ENCODE measurements at regions not wholly inside any gene's neighbourhood (a gene's known extent, or its start where the extent isn't known, plus 50 kb on each side); places are given as distances from the start of the nearest gene placed in this dataset.

DNA sequence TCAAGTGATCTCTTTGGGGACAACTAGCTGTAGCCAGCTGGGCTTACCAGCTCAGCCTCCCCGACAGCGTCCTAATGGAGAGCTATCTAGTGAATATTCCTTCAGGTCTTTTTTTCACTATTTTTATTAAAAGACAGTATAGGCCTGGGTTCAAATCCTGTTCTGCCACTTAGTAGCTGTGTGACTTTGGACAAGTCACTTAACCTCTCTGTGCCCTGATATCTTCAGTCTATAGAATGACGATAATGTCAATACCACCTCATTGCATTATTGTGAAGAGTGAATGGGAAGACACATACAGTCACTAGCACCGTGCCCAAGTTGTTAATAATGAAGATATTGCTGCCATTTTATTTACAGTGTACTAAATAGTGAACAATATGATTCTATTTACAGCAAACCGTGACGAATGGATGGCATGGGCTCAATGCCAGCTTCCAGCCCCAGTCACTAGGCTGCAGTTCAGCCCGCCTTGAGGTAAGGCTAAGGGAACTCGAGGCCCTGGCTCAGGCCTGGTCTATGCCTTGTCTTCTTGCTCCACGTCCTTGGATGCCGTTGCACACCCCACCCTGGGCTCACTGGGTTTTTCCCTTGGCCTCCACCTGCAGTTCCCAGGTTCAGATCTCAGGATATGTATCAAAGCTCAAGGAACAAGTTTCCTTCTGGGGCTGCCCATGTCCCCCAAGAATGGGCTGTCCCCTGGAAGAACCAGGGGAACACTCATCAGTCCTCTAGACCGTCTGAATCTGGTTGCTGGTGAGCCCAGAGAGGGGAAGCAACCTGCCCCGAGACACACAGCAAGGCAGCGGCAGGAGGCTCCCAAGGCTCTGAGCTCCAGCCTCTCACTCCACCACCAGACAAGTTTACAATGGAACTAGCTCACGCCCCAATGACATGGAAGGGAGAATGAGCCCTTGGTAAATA lies 95.4 kb upstream of the TNRC6C start:
- DNase-seq (ENCODE audit: low read depth in 1 of 2, low spot score in 1 of 2) = no peak
- no peak for TF ChIP-seq JUND (IDR thresholded peaks at IDR 0.05; ENCODE audit: low read depth)
- in situ Hi-C loops (cut with HindIII; ENCODE audit: low pct_unique_long_range_greater_than_20kb, low sequenced_read_pairs) = no loop called here

DNA sequence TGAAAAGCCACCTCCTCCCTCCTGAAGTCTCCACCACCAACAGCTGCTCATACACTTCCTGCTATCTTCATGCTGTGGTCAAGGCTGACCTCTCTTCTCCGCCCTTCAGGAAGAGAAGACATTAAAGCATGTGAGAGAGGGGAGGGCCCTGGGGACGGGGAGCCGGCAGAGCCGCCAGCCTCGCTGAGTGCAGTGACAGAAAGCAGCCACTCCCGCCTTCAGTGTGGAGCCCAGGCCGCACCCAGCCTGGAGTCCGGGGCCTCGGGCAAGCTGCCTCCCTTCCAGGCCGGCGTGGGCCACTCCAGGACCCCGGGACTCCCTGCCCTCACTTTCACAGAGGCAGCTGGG lies 94.7 kb upstream of the TNRC6C start:
- no peak for TF ChIP-seq JUND (IDR thresholded peaks at IDR 0.05; ENCODE audit: low read depth)
- in situ Hi-C loops (cut with HindIII; ENCODE audit: low pct_unique_long_range_greater_than_20kb, low sequenced_read_pairs) = no loop called here
- DNase-seq (ENCODE audit: low read depth in 1 of 2, low spot score in 1 of 2) = no peak

DNA sequence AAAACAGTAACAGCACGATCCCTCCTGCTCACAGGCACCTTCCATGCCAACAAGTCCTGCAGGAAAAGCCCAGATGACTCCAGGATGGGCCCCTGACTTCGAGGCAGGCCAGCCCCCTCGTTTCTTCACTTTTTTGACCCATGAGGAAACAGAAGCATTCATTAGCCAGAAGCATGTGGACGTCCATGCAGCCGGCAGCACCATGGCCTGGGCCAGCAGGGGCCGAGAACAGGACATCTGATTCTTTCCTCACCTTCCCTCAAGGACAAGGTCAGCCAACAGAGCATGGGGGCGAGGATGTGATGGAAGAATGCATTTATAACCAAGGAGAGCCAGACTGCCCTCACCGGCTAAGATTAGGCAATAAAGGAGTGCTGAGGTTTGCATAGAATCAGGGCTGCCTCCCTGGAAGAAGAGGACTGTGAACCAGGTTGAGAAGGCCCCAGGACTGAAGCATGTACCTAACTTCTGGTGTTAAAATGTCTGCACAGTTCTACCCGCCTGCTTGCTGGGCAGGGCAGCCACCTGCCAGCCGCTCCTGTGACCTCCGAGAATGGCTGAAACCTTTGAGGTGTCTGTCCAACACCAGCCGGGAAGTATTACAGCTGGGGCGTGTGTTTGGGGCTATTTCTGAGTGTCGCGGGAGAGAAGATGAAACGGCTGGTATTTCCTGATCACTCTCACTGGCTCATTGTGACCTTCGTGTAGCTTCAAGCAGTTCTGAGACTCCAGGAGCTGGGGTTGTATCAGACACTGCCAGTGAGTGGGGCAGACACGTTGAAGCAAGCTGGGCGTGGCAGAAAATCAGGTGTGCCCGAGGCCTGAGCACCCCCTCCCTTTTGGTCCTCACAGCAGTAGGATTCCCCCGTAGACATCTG lies 94.0 kb upstream of the TNRC6C start:
- in situ Hi-C loops (cut with HindIII; ENCODE audit: low pct_unique_long_range_greater_than_20kb, low sequenced_read_pairs) = no loop called here
- no peak for DNase-seq (ENCODE audit: low read depth in 1 of 2, low spot score in 1 of 2)
- no peak for TF ChIP-seq JUND (IDR thresholded peaks at IDR 0.05; ENCODE audit: low read depth)

DNA sequence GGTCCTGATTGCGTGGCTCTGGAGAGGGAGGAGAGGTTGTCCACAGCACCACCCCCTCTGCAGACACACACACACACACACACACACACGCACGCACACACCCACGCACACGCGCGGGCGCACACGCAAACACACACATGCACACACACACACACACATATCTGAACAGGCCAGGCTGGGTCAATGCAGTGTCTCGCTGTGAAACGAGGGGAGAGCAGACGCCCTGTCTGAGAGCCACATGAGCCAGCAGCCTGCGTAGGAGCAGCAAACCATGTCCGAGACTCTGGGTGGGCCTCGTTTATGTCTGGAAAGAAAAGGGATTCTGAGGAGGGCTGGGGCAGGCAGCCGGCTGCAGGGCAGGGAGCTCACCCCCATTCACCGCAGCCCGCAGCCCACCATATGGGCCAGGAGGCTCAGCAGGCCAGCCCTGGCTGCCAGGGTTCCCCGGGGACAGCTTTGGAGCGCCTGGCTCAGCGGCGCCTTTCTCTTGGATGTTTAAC lies 93.3 kb upstream of the TNRC6C start:
- in situ Hi-C loops (cut with HindIII; ENCODE audit: low pct_unique_long_range_greater_than_20kb, low sequenced_read_pairs) = no loop called here
- DNase-seq (ENCODE audit: low read depth in 1 of 2, low spot score in 1 of 2) = no peak
- no peak for TF ChIP-seq JUND (IDR thresholded peaks at IDR 0.05; ENCODE audit: low read depth)

DNA sequence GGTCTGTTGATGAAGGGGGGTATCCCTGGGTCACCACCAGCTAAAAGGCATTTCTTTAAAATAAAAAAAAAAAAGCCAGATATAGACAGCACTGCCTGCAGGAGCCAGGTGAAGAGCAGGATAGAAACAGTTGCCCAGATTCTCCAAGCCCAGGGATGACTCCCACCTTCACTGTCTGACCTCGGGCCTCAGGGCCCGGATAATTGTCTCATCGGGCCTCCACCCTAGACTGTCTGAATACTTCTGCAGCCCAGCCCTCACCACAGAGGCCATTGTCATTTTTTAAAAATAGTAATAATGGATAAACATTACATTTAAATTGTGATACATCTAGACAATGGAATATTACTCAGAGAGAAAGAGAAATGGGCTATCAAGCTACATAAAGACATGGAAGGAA lies 92.8 kb upstream of the TNRC6C start:
- TF ChIP-seq JUND (IDR thresholded peaks at IDR 0.05; ENCODE audit: low read depth) = no peak
- in situ Hi-C loops (cut with HindIII; ENCODE audit: low pct_unique_long_range_greater_than_20kb, low sequenced_read_pairs) = no loop called here
- no peak for DNase-seq (ENCODE audit: low read depth in 1 of 2, low spot score in 1 of 2)

DNA sequence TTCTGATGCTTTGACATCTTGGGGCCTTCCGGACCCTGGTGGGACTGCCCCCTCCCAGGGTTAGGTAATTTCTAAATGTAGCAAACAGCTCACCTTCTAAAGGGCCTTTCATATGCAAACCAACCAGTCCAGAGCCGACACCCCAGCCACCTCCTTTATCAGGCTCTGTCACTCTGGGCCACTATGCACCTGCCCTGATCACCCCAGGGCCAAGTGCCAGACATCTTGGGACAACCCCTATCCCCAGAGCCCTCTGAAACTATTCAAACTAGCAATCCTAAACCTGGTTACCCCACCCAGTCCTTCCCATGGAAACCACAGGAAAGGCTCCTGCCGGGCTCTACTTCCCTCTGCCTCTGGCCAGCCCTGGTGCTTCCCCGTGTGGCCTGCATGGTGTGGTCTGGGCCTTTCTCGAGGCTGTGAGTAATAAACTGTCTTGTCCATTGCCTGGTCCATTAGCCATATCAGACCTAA lies 91.2 kb upstream of the TNRC6C start:
- TF ChIP-seq JUND (IDR thresholded peaks at IDR 0.05; ENCODE audit: low read depth) = no peak
- in situ Hi-C loops (cut with HindIII; ENCODE audit: low pct_unique_long_range_greater_than_20kb, low sequenced_read_pairs) = no loop called here
- no peak for DNase-seq (ENCODE audit: low read depth in 1 of 2, low spot score in 1 of 2)

DNA sequence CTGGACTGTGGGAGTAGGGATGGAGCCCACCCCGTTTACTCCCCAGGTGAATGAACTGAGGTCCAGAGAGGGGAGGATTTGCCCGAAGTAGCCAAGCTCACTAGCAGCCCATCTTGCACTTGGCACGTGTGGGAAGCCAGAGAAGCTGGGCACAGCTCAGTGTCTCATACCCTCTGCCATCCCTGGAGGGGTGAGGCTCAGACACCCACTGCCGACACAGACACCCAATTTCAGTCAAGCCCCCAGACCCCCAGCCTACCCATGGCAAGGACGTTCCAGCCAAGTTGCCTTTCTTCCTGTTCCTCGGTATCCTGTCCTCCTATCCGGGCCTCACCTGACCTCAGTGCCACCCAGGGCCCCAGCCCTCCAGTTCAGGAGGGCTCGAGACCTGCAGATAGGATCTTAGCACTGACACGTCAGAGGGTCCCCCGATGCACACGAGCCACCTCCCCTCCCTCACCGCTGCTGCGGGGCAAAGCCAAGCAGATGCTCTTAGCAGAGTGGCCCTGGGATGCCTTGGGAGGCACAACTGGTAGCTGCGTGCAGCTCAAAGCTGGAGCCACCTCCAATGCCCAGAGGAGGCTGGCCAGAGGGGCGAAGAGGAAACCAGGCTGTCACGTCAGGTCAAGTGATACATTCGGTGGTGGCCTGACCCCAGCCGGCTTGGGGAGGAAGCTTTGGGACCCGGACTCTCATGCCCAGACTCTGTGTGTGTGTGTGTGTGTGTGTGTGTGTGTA lies 90.4 kb upstream of the TNRC6C start:
- TF ChIP-seq JUND (IDR thresholded peaks at IDR 0.05; ENCODE audit: low read depth) = no peak
- no peak for DNase-seq (ENCODE audit: low read depth in 1 of 2, low spot score in 1 of 2)
- in situ Hi-C loops (cut with HindIII; ENCODE audit: low pct_unique_long_range_greater_than_20kb, low sequenced_read_pairs) = no loop called here

DNA sequence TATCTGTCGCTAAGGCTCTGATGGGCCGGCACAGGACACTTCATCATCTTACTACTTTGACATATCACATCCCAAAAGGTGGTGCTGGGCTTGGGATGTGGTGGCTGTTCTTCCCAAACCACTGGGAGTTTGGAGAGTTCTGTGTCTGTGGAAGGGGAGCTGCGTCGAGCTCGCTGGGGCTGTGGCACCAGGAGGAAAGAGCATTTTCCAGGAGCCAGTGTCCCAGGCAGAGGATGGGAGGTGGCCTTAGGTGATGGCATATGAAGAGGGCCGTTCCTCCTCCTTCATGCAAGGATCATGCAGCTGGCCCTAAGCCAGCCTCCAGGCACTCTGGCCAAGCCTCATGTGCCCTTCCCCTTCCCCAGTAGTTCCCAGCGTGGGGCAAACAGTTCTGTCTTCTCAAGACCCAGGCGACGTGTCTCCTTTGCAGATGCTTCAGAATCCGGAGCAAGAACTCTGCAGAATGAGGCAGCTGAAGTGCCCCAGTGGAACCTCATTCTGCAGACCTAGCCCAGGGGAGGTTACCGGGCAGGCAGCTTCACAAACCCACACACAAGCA lies 89.4 kb upstream of the TNRC6C start:
- no peak for DNase-seq (ENCODE audit: low read depth in 1 of 2, low spot score in 1 of 2)
- no peak for TF ChIP-seq JUND (IDR thresholded peaks at IDR 0.05; ENCODE audit: low read depth)
- in situ Hi-C loops (cut with HindIII; ENCODE audit: low pct_unique_long_range_greater_than_20kb, low sequenced_read_pairs) = no loop called here

DNA sequence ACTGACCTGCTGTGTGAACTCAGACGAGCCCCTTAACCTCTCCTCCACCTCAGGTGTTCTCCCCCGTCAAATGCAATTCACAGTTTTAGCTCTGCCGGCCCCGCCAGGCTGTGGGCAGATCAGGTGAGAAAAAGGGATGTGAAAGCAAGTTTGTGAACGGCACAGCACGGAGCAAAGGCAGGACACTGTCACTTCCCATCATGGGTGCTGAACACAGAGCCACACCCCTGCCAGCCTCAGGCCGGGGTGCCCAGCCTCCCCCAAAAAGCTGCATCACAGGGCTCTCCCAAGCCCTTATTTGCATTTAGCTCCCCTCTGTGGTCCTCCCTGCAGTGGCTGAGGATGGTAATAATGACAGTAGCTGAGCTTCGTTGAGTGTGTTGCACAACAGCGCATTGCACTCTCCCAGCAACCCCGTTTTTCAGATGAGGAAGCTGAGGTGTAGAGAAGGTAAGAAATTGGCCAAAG lies 88.8 kb upstream of the TNRC6C start:
- DNase-seq (ENCODE audit: low read depth in 1 of 2, low spot score in 1 of 2) = no peak
- TF ChIP-seq JUND (IDR thresholded peaks at IDR 0.05; ENCODE audit: low read depth) = no peak
- in situ Hi-C loops (cut with HindIII; ENCODE audit: low pct_unique_long_range_greater_than_20kb, low sequenced_read_pairs) = no loop called here

DNA sequence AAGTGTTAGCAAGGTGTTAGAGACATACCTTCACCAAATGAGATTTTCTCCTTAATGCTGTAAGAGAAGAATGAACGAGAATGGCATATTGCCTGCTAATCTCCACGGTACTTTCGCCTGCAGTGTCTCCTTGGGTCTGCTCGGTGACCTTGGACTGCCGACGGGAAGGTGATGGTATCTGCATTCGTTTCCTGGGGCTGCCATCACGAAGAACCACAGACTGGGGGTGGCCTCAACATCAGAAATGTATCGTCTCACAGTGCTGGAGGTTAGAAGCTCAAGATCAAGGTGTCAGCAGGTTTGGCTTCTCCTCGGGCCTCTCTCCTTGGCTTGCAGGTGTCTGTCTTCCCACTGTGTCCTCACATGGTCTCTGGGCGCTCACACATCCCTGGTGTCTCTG lies 86.3 kb upstream of the TNRC6C start:
- no peak for TF ChIP-seq JUND (IDR thresholded peaks at IDR 0.05; ENCODE audit: low read depth)
- DNase-seq (ENCODE audit: low read depth in 1 of 2, low spot score in 1 of 2) = no peak
- in situ Hi-C loops (cut with HindIII; ENCODE audit: low pct_unique_long_range_greater_than_20kb, low sequenced_read_pairs) = no loop called here

DNA sequence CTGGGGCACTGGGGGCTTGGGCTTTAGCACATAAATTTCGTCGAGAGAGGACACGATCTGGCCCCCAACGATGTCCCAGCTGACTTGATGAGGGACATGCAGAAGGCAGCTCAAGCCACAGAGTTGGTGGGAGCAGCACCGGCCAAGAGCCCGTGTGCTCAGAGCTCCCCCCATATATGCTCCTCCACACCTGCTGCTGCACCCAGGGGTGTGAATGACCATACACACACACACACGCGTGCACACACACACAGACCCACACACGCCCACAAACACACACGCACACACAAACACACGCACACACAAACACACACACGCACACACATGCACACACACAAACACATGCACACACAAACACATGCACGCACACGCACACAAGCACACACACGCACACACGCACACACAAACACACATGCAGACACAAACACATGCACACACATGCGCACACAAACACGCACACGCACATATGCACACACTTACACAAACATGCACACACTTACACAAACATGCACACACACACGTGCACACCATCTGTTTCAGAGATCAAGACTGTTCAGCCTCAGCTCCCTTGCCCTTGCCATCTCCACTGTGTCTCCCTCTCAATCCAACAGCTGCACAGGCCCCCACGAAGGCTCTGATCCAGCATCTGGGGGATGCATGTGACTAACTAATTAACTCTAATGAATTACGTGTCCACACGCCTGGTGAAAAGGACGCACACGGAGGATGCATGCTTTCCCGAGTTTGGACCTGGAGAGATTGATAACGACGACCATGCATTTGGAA lies 85.6 kb upstream of the TNRC6C start:
- no peak for DNase-seq (ENCODE audit: low read depth in 1 of 2, low spot score in 1 of 2)
- TF ChIP-seq JUND (IDR thresholded peaks at IDR 0.05; ENCODE audit: low read depth) = no peak
- in situ Hi-C loops (cut with HindIII; ENCODE audit: low pct_unique_long_range_greater_than_20kb, low sequenced_read_pairs) = no loop called here

Measured in T47D (cell line).